Keratinocyte (primary cell): ENCODE measurements at regions not wholly inside any gene's neighbourhood (a gene's known extent, or its start where the extent isn't known, plus 50 kb on each side); places are given as distances from the start of the nearest gene placed in this dataset.

Experiments
- CTCF ChIP-seq, 3 experiments: IDR thresholded peaks in 1 of 3; conservative IDR thresholded peaks in 1 of 3; optimal IDR thresholded peaks in 1 of 3; 2 replicates in 2 of 3; 3 replicates in 1 of 3; pipeline versions ENCODE3 to v1.5.1; 2011; ENCODE audit warnings: low read length in 3 of 3, mild to moderate bottlenecking in 3 of 3, moderate library complexity in 2 of 3, control low read depth in 1 of 3, inconsistent platforms in 1 of 3; ENCODE audit not compliant: insufficient read depth in 2 of 3; ENCODE audit errors: extremely low read depth in 1 of 3
- EZH2 ChIP-seq: IDR thresholded peaks from one replicate; pipeline ENCODE4 v1.6.1; 2012; ENCODE audit warnings: inconsistent platforms, mild to moderate bottlenecking, low read length, moderate library complexity

DNA sequence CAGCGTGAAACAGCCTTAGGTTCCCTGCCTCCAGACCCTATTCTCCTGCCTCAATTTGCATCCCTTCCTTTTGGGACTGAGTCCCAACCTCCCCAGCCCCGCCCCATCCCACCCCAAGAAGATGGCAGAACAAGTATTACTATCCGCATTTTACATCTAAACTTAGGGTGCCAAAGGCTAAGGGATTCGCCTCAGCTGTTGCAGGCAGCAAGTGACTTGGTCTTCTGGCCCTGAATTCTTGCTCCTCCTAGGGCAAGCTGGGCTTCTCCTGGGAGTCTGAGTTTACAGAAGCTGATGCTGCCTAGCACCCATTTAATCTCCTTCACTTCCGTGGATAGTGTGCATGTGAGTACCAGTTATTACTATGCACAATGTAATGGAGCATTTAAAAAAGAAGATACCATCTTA lies 161.3 kb upstream of the NR5A2 start:
- TF ChIP-seq CTCF (optimal IDR thresholded peaks at IDR 0.05 in 1 of 3, IDR thresholded peaks at IDR 0.05 in 1 of 3, conservative IDR thresholded peaks at IDR 0.05 in 1 of 3; ENCODE audit: extremely low read depth in 1 of 3, insufficient read depth in 2 of 3, low read length in 3 of 3) (no peak), EZH2 (no peak)
